Transverse colon (tissue), 4 donors: ENCODE measurements at regions not wholly inside any gene's neighbourhood (a gene's known extent, or its start where the extent isn't known, plus 50 kb on each side); places are given as distances from the start of the nearest gene placed in this dataset.

Source experiments
- DNase-seq: peaks from one replicate; pipeline ENCODE4 v3.0.0-alpha.2; 2019
- H3K27ac ChIP-seq, 4 donors: fragments of 200-600 bp; sonication (generic); 2 replicates each; pipeline ENCODE4 v1.5.1; 2016 to 2018; ENCODE audit warnings: inconsistent platforms in 4 of 4
- H3K27me3 ChIP-seq: fragments of 200-600 bp; sonication (generic); 2 replicates; pipeline ENCODE4 v1.5.1; 2017; ENCODE audit warnings: inconsistent platforms
- H3K36me3 ChIP-seq, 4 donors: fragments of 200-600 bp; sonication (generic); 2 replicates each; pipeline ENCODE4 v1.5.1; 2017 to 2019; ENCODE audit warnings: inconsistent platforms in 4 of 4
- H3K4me1 ChIP-seq, 4 donors: fragments of 200-600 bp; sonication (generic); 2 replicates each; pipeline ENCODE4 v1.5.1; 2017 to 2020; ENCODE audit warnings: inconsistent platforms in 4 of 4
- H3K4me3 ChIP-seq, 4 donors: fragments of 200-600 bp; sonication (generic); 1 replicate in 1 of 4; 2 replicates in 3 of 4; pipeline versions ENCODE4 v1.5.1 to v1.6.1; 2017 to 2019; ENCODE audit warnings: inconsistent platforms in 4 of 4
- H3K9me3 ChIP-seq, 2 donors: fragments of 200-600 bp; sonication (generic); 2 replicates each; pipeline ENCODE4 v1.5.1; 2017 to 2019; ENCODE audit warnings: inconsistent platforms in 2 of 2
- EP300 ChIP-seq: sonication (generic); formaldehyde crosslinking; IDR thresholded peaks from one replicate; pipeline ENCODE4 v1.6.1; 2017; ENCODE audit warnings: antibody characterized with exemption, low read depth
- POLR2A ChIP-seq: fragments of 450-650 bp; IDR thresholded peaks from one replicate; pipeline ENCODE4 v1.6.1; 2016; ENCODE audit warnings: antibody characterized with exemption, mild to moderate bottlenecking, moderate library complexity
- POLR2AphosphoS5 ChIP-seq, 3 donors: sonication (generic); formaldehyde crosslinking; IDR thresholded peaks; one replicate each; pipeline ENCODE4 v1.6.1; 2016; ENCODE audit warnings: antibody characterized with exemption in 3 of 3
- WGBS, 2 donors: methylation state at CpG; one replicate each; pipeline ENCODE4 v1.1.5; 2018; ENCODE audit warnings: low coverage in 1 of 2; 5-methylcytosine and 5-hydroxymethylcytosine counted together
- in situ Hi-C, 4 donors: fragments of 200-750 bp; cut with MboI; loops; one replicate each; pipeline versions ENCODE4 v1.15.0 to v1.15.1; 2017; ENCODE audit warnings: low sequenced_read_pairs in 3 of 4, low pct_ligation_motif_present in 1 of 4, low pct_unique_long_range_greater_than_20kb in 1 of 4
- intact Hi-C: fragments of 100-400 bp; cut with DNase I; formaldehyde crosslinking; loops from one replicate; pipeline ENCODE4 v1.15.1; 2023; ENCODE audit warnings: low total_unique reads
- TF ChIP-seq, protein P1 (sequence below), 5 experiments: fragments of 200-600 bp in 3 of 5; fragments of 450-650 bp in 2 of 5; sonication (generic) in 3 of 5; IDR thresholded peaks; 1 replicate in 2 of 5; 2 replicates in 3 of 5; pipeline ENCODE4 v1.5.1; 2016 to 2017; ENCODE audit warnings: antibody characterized with exemption in 5 of 5, inconsistent platforms in 3 of 5, mild to moderate bottlenecking in 2 of 5, moderate library complexity in 1 of 5

DNA sequence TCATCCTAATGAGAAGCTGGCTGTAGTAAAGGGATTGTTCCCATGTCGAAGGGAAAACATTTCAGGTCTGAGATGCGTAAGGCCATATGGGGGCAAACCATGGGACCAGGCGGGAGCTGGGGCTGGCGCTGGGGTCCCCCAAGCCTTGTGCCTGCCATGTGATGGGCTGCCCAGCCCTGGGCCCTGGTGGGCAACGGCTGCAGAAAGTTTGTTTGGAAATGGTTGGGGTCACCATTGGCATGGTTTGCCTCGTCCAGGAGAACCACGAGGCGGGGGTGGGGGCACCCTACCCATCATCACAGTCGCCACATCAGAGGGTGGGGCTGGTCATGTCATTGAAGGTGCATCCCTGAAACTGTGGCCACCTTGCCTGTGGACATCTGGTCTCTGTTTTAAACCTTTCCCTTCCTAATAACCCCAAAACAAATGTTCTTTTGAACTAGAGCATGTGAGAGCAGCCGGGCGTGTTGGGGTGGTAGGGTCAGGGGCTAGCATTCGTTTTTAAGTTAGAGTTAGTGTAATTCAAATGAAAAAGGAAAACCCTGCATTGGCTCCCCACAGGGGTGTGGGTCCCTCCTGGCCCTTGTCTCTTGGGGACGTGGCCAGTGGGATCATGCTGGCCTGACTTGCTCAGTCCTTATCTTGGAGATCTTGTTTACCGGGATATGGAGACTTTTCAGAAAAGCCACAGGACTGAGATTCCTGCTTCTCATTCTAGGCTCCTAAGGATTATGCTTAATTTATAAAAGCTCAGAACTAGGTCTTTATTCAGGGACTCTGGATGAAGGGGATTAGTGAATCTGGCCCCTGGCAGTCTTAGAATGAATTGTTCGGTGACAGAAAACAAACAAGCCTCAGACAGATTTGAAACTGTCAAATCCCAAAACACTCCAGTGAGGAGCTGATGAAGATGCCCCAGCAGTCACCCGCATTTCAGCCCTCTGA lies 98.5 kb downstream of the CTTN start:
- in situ Hi-C loops (no loop called here), intact Hi-C loops (no loop called here)
- 0 to 80% methylated on average over 1 to 14 of the region's 16 CpGs for WGBS, 2 donors

DNA sequence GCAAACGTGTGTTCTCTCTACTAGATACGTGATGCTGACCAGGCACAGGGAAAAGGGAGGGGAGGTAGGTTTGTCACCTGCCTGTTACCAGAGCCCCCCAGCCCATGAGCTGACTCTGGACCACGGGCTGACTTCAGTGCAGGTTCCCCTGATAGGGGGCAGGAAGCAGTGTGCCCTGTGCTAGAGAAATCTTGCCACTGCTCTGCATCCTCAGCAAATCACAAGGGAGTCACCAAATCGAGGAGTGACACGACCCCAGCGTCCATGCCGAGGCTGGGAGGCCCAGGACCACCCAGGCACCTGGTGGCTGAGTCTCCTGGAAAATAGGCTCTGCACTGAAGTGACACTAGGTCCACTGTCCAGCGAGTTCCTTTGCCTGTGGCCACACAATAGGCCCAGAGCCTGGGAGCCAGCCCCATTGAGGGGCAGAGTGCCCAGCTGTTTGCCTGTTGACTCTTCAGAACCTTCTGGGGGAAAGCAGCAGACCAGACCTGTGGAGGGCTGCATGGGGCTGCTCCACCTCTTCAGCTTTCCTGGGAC lies 99.3 kb downstream of the CTTN start:
- intact Hi-C loops = no loop called here
- H3K27ac ChIP-seq = no peak overlapping the region
- TF ChIP-seq EP300 (no peak), POLR2AphosphoS5 (IDR thresholded peaks at IDR 0.05) (no peak), POLR2A (no peak)
- TF ChIP-seq, protein P1, sequence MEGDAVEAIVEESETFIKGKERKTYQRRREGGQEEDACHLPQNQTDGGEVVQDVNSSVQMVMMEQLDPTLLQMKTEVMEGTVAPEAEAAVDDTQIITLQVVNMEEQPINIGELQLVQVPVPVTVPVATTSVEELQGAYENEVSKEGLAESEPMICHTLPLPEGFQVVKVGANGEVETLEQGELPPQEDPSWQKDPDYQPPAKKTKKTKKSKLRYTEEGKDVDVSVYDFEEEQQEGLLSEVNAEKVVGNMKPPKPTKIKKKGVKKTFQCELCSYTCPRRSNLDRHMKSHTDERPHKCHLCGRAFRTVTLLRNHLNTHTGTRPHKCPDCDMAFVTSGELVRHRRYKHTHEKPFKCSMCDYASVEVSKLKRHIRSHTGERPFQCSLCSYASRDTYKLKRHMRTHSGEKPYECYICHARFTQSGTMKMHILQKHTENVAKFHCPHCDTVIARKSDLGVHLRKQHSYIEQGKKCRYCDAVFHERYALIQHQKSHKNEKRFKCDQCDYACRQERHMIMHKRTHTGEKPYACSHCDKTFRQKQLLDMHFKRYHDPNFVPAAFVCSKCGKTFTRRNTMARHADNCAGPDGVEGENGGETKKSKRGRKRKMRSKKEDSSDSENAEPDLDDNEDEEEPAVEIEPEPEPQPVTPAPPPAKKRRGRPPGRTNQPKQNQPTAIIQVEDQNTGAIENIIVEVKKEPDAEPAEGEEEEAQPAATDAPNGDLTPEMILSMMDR (IDR thresholded peaks at IDR 0.05) = no peak

More for the DNA sequence above, 98.5 kb downstream of the CTTN start:
- H3K36me3 ChIP-seq = no peaks in the 10 kb centered on the region
- no peaks in the 10 kb centered on the region for H3K9me3 ChIP-seq
- no peak for DNase-seq
- no peaks in the 10 kb centered on the region for H3K27me3 ChIP-seq
- TF ChIP-seq, protein P1 (IDR thresholded peaks at IDR 0.05) = no peak
- no peak for TF ChIP-seq POLR2A
- TF ChIP-seq POLR2AphosphoS5 (IDR thresholded peaks at IDR 0.05) = no peak
- TF ChIP-seq EP300 = no peak
- no peak overlapping the region for H3K27ac ChIP-seq
- H3K4me3 ChIP-seq = no peak overlapping the region
- H3K4me1 ChIP-seq = no peaks in the 10 kb centered on the region

DNA sequence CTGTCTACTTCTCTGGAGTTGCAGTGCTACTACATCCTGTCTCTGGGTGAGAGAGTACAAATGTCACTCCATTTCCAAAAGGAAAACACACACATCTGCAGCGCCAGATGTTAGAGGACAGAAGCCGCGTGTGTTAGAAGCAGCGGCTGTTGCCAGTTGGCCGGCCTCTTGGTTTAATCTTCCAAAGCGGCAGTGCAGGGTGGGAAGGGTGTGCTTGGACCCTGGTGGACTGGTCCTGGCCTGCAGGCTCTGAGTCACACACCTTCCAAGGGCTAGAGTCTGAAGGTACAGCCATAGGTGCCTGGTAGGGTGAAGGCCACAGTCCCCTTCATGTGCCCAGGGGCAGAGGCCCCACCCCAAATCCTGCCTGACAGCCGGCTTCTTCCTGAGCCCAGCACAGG lies 99.8 kb downstream of the CTTN start:
- whole genome bisulfite sequencing, 2 donors = 86% methylated on average over 7 of the region's 7 CpGs; no CpG with 5 or more reads in 1 of the 2 donors
- Histone ChIP-seq H3K27ac (no peak overlapping the region), H3K36me3 (no peaks in the 10 kb centered on the region), H3K4me3 (no peak overlapping the region), H3K4me1 (no peaks in the 10 kb centered on the region), H3K27me3 (no peaks in the 10 kb centered on the region), H3K9me3 (no peaks in the 10 kb centered on the region)
- TF ChIP-seq POLR2AphosphoS5 (IDR thresholded peaks at IDR 0.05) = no peak
- no peak for TF ChIP-seq POLR2A
- TF ChIP-seq EP300 = no peak
- TF ChIP-seq, protein P1 (IDR thresholded peaks at IDR 0.05) = no peak
- intact Hi-C loops = no loop called here
- in situ Hi-C loops = no loop called here
- DNase-seq = no peak

More for the DNA sequence above, 99.3 kb downstream of the CTTN start:
- 49% methylated on average over 8 of the region's 8 CpGs; no CpG with 5 or more reads in 1 of the 2 donors for WGBS, 2 donors
- no peak for DNase-seq
- Histone ChIP-seq H3K9me3 (no peaks in the 10 kb centered on the region), H3K27me3 (no peaks in the 10 kb centered on the region), H3K36me3 (no peaks in the 10 kb centered on the region), H3K4me1 (no peaks in the 10 kb centered on the region), H3K4me3 (no peak overlapping the region)
- in situ Hi-C loops = no loop called here

DNA sequence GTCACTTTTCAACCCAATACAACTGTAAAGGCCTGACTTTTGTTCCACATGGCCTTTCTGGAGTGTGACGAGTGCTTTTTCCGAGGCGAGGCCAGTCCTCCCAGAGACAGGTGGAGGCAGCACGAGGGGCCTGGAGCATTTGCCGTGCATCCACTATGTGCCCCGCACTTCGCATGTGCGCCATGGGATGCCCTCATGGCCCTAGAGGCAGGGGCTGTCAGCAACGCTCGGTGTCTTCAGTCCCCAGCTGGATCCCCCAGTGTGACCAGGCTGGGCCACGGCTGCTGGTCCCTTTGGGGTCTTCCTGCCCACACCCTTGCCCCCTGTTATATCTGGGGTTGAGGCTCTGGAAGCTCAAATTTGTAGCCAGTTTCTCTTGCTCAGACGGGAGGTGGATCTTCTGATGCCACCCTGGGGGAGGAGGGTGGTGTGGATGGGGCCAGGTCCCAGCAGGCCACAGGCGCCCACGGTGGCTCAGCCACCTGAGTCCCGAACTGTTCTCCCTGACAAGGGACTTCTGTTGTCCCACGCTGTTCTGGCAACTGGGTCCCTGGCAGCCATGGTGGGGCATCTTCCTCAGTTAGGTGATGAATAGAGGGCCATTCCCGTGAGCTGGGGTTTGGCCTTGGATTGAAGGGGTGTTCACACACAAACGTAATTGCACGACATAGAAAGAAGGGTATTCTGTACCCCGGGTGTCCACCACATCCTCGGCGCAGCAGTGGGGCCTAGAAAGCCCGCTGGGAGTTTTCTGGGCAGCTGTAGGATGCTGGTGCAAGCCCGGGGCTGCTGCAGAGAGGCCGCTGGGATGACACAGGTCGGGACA lies 100.9 kb downstream of the CTTN start:
- Histone ChIP-seq H3K4me1 (no peaks in the 10 kb centered on the region), H3K27me3 (no peaks in the 10 kb centered on the region), H3K27ac (no peak overlapping the region), H3K36me3 (no peaks in the 10 kb centered on the region), H3K4me3 (no peak overlapping the region), H3K9me3 (no peaks in the 10 kb centered on the region)
- intact Hi-C loops = no loop called here
- no peak for DNase-seq
- TF ChIP-seq POLR2AphosphoS5 (IDR thresholded peaks at IDR 0.05) = no peak
- TF ChIP-seq, protein P1 (IDR thresholded peaks at IDR 0.05) = no peak
- TF ChIP-seq EP300 = no peak
- no peak for TF ChIP-seq POLR2A
- in situ Hi-C loops = no loop called here
- 87% methylated on average over 26 of the region's 26 CpGs; no CpG with 5 or more reads in 1 of the 2 donors for WGBS, 2 donors
